ENCODE measurements at regions not wholly inside any gene's neighbourhood (a gene's known extent, or its start where the extent isn't known, plus 50 kb on each side); places are given as distances from the start of the nearest gene placed in this dataset.

GRCh38 chr10:33706191-33706590 lies 371.7 kb upstream of the NRP1 start:
- no peak for TF ChIP-seq ASH2L (IDR thresholded peaks at IDR 0.05; ENCODE audit: low read length)
- TF ChIP-seq MAX (IDR thresholded peaks at IDR 0.05) = no peak
- no peak for TF ChIP-seq HDAC2 (IDR thresholded peaks at IDR 0.05; ENCODE audit: borderline replicate concordance in 1 of 2, low read depth in 2 of 2, low read length in 2 of 2)
- TF ChIP-seq CTCF (IDR thresholded peaks at IDR 0.05; ENCODE audit: control extremely low read depth in 1 of 3, insufficient read depth in 1 of 3, low read depth in 1 of 3, low read length in 3 of 3) = no peak
- TF ChIP-seq TBP (IDR thresholded peaks at IDR 0.05; ENCODE audit: low read depth, low read length) = no peak
- TF ChIP-seq CHD1 (IDR thresholded peaks at IDR 0.05; ENCODE audit: low read depth, low read length) = no peak
- no peak for TF ChIP-seq SIN3A (conservative IDR thresholded peaks at IDR 0.05 in 1 of 2, IDR thresholded peaks at IDR 0.05 in 1 of 2; ENCODE audit: low read depth in 1 of 2, low read length in 2 of 2)
- no peak for TF ChIP-seq POLR2A (IDR thresholded peaks at IDR 0.05; ENCODE audit: control extremely low read depth in 1 of 2, low read depth in 2 of 2, low read length in 2 of 2)
- no peak for TF ChIP-seq TAF1 (IDR thresholded peaks at IDR 0.05; ENCODE audit: low read depth, low read length)
- TF ChIP-seq TEAD4 (IDR thresholded peaks at IDR 0.05; ENCODE audit: low read depth, low read length) = no peak
- TF ChIP-seq CREB1 (IDR thresholded peaks at IDR 0.05) = no peak
- no peak for TF ChIP-seq EZH2 (IDR thresholded peaks at IDR 0.05; ENCODE audit: low read depth, low read length, severe bottlenecking)
- no peak for TF ChIP-seq EP300 (IDR thresholded peaks at IDR 0.05; ENCODE audit: borderline replicate concordance in 1 of 2, low read depth in 2 of 2, low read length in 2 of 2)
- TF ChIP-seq KDM1A (IDR thresholded peaks at IDR 0.05; ENCODE audit: borderline replicate concordance, low read length) = no peak

Measured in H1 (cell line).